HepG2 (cell line): ENCODE measurements at regions not wholly inside any gene's neighbourhood (a gene's known extent, or its start where the extent isn't known, plus 50 kb on each side); places are given as distances from the start of the nearest gene placed in this dataset.

Source experiments
- CBFB ChIP-seq: sonication (generic); formaldehyde crosslinking; IDR thresholded peaks from 2 replicates; pipeline ENCODE4 v1.4.0; 2020; ENCODE audit warnings: missing genetic modification reagents
- CEBPZ ChIP-seq: IDR thresholded peaks from 2 replicates; pipeline ENCODE4 v1.6.1; 2012; ENCODE audit warnings: low read length, improper control_type of control experiment
- CHD2 ChIP-seq: IDR thresholded peaks from 2 replicates; pipeline ENCODE4 v1.6.1; 2011; ENCODE audit warnings: low read depth, low read length, improper control_type of control experiment
- POLR2AphosphoS5 ChIP-seq: IDR thresholded peaks from 2 replicates; pipeline ENCODE4 v1.6.1; 2012; ENCODE audit warnings: low read depth, low read length

- no peak for TF ChIP-seq POLR2AphosphoS5
- TF ChIP-seq CBFB (CRISPR knock-in tag) = no peak
- no peak for TF ChIP-seq CEBPZ
- TF ChIP-seq CHD2 = no peak
These were observed 87.1 kb downstream of the DIRAS2 start for GRCh38 chr9:90555351-90556057.
